GM23248 (cell line): ENCODE measurements at regions not wholly inside any gene's neighbourhood (a gene's known extent, or its start where the extent isn't known, plus 50 kb on each side); places are given as distances from the start of the nearest gene placed in this dataset.

ENCODE experiments used
- DNase-seq: peaks from one replicate; pipeline ENCODE4 v3.0.0-alpha.2; 2015
- H2AFZ ChIP-seq: fragments of 200-600 bp; sonication (generic); 2 replicates; pipeline ENCODE4 v1.6.1; 2016; ENCODE audit warnings: antibody characterized with exemption
- H3F3A ChIP-seq: fragments of 200-600 bp; sonication (generic); 2 replicates; pipeline ENCODE4 v1.6.1; 2016; ENCODE audit warnings: mild to moderate bottlenecking, antibody characterized with exemption, mixed run types; ENCODE audit not compliant: insufficient read depth
- H3K27ac ChIP-seq: fragments of 200-600 bp; sonication (generic); 2 replicates; pipeline ENCODE4 v1.5.1; 2016; ENCODE audit warnings: mild to moderate bottlenecking
- H3K27me3 ChIP-seq: fragments of 200-600 bp; sonication (generic); replicated peaks from 2 replicates; pipeline ENCODE4 v1.6.1; 2016; ENCODE audit warnings: mild to moderate bottlenecking; ENCODE audit not compliant: insufficient read depth
- H3K36me3 ChIP-seq: fragments of 200-600 bp; sonication (generic); 2 replicates; pipeline ENCODE4 v1.6.1; 2016; ENCODE audit warnings: low read depth, mild to moderate bottlenecking
- H3K4me1 ChIP-seq: fragments of 200-600 bp; sonication (generic); 2 replicates; pipeline ENCODE4 v1.6.1; 2016; ENCODE audit warnings: mild to moderate bottlenecking; ENCODE audit not compliant: insufficient read depth
- H3K4me2 ChIP-seq: fragments of 200-600 bp; sonication (generic); one replicate; pipeline ENCODE4 v1.6.1; 2016; ENCODE audit warnings: mild to moderate bottlenecking; ENCODE audit not compliant: unreplicated experiment
- H3K4me3 ChIP-seq: fragments of 200-600 bp; sonication (generic); 2 replicates; pipeline ENCODE4 v1.5.1; 2016; ENCODE audit warnings: mild to moderate bottlenecking
- H3K79me2 ChIP-seq: fragments of 200-600 bp; sonication (generic); 2 replicates; pipeline ENCODE4 v1.6.1; 2016; ENCODE audit warnings: mild to moderate bottlenecking; ENCODE audit not compliant: insufficient read depth
- H3K9ac ChIP-seq: fragments of 200-600 bp; sonication (generic); 2 replicates; pipeline ENCODE4 v1.6.1; 2016; ENCODE audit warnings: mild to moderate bottlenecking
- H3K9me2 ChIP-seq: fragments of 200-600 bp; sonication (generic); 2 replicates; pipeline ENCODE4 v1.6.1; 2016; ENCODE audit warnings: mixed run types, mild to moderate bottlenecking, moderate library complexity; ENCODE audit not compliant: insufficient read depth
- H3K9me3 ChIP-seq: fragments of 200-600 bp; sonication (generic); one replicate; pipeline ENCODE4 v1.6.1; 2017; ENCODE audit warnings: low read depth
- H4K20me1 ChIP-seq: fragments of 200-600 bp; sonication (generic); 2 replicates; pipeline ENCODE4 v1.6.0; 2016; ENCODE audit not compliant: insufficient read depth
- EZH2 ChIP-seq: fragments of 200-600 bp; sonication (generic); IDR thresholded peaks from 2 replicates; pipeline ENCODE4 v1.6.1; 2018; ENCODE audit warnings: antibody characterized with exemption, mild to moderate bottlenecking; ENCODE audit not compliant: insufficient read depth, poor library complexity, severe bottlenecking
- EZH2phosphoT487 ChIP-seq: fragments of 200-600 bp; sonication (generic); IDR thresholded peaks from 2 replicates; pipeline ENCODE4 v1.6.1; 2018; ENCODE audit warnings: antibody characterized with exemption, moderate library complexity, mild to moderate bottlenecking, low read depth; ENCODE audit not compliant: insufficient read depth
- WGBS, 2 experiments: methylation state at CpG; one replicate each; pipeline ENCODE4 v1.1.6; 2015 to 2017; ENCODE audit warnings: low lambda C conversion rate in 2 of 2, low coverage in 1 of 2; ENCODE audit errors: missing lambda C conversion rate in 2 of 2; 5-methylcytosine and 5-hydroxymethylcytosine counted together
- in situ Hi-C: fragments of 300-500 bp; cut with MboI; formaldehyde crosslinking; loops from 2 replicates; pipeline ENCODE4 v1.15.0; 2020

- Histone ChIP-seq H3K9ac (no peak overlapping the region), H3K36me3 (no peaks in the 10 kb centered on the region), H3F3A (no peaks in the 10 kb centered on the region), H2AFZ (no peak overlapping the region), H3K79me2 (no peaks in the 10 kb centered on the region), H4K20me1 (no peaks in the 10 kb centered on the region), H3K27me3 (peaks cover 8% of the 10 kb centered on the region), H3K9me3 (no peaks in the 10 kb centered on the region), H3K4me2 (no peak overlapping the region), H3K4me1 (no peaks in the 10 kb centered on the region), H3K9me2 (no peaks in the 10 kb centered on the region), H3K4me3 (no peak overlapping the region), H3K27ac (no peak overlapping the region)
- in situ Hi-C loops: no loop called here
- DNase-seq: no peak
- 59 to 71% methylated on average over 2 of the region's 2 CpGs for WGBS, 2 experiments
- TF ChIP-seq EZH2phosphoT487 (no peak), EZH2 (no peak)
Observed at GRCh38 chr15:48029642-48030041, 91.1 kb upstream of the SLC24A5 start.

DNA sequence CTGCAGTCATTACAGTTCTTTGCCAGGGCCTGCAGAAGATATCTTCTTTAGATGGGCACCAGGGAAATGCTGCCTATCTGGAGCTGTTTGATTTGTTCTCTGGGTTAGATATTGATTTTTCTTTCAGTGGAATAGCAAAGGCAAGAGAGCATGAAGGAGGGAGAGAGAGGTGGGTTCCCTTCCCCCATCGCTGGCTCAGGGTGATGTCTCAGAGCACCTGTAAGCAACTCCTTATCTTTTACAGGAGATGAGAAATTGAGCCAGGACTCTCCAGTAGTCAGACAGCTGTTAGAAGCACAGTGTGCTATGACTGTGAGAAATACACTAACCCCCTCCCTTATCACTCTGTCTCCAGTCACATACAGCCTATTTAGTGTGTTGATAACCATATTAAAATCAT, 89.3 kb upstream of the SLC24A5 start:
- Histone ChIP-seq H3K4me2 (no peak overlapping the region), H3K9ac (no peak overlapping the region), H3K27ac (no peak overlapping the region), H3K27me3 (peaks cover 8% of the 10 kb centered on the region), H3K9me2 (no peaks in the 10 kb centered on the region), H2AFZ (no peak overlapping the region), H3K79me2 (no peaks in the 10 kb centered on the region), H3K4me3 (no peak overlapping the region), H4K20me1 (no peaks in the 10 kb centered on the region), H3K36me3 (no peaks in the 10 kb centered on the region), H3F3A (no peaks in the 10 kb centered on the region), H3K9me3 (no peaks in the 10 kb centered on the region), H3K4me1 (no peaks in the 10 kb centered on the region)
- no peak for DNase-seq
- 38 to 52% methylated on average over 1 of the region's 1 CpG for WGBS, 2 experiments
- TF ChIP-seq EZH2 (no peak), EZH2phosphoT487 (no peak)
- in situ Hi-C loops: no loop called here

DNA sequence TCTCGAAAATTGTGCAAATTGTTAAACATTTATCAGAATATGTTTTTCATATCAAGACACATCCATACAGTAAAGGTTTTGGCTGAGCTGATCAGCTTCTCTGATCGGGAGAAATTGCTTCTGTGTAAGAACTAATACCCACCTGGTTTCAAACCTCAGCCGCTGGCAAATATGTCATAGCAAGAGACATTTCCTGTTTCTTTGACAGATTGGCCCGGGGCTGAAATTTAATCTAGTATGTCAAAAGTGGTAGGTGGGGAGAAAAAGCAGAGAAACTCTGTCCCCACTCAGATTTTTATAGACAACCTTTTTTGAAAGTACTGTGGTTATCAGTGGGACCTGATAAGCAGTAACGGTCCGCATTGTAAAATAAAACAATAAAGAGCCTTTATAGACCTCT, 88.8 kb upstream of the SLC24A5 start:
- no peak overlapping the region for H2AFZ ChIP-seq
- H3K9ac ChIP-seq: no peak overlapping the region
- H3K27me3 ChIP-seq: peaks cover 8% of the 10 kb centered on the region
- H3K9me3 ChIP-seq: no peaks in the 10 kb centered on the region
- TF ChIP-seq EZH2: no peak
- no peak for TF ChIP-seq EZH2phosphoT487
- H3K4me3 ChIP-seq: no peak overlapping the region
- H3K4me1 ChIP-seq: no peaks in the 10 kb centered on the region
- in situ Hi-C loops: no loop called here
- no peaks in the 10 kb centered on the region for H3K9me2 ChIP-seq
- H3K4me2 ChIP-seq: no peak overlapping the region
- H4K20me1 ChIP-seq: no peaks in the 10 kb centered on the region
- DNase-seq: no peak
- no peaks in the 10 kb centered on the region for H3K36me3 ChIP-seq
- no peak overlapping the region for H3K27ac ChIP-seq
- no peaks in the 10 kb centered on the region for H3F3A ChIP-seq
- no peaks in the 10 kb centered on the region for H3K79me2 ChIP-seq
- WGBS, 2 experiments: 27 to 29% methylated on average over 6 of the region's 6 CpGs

DNA sequence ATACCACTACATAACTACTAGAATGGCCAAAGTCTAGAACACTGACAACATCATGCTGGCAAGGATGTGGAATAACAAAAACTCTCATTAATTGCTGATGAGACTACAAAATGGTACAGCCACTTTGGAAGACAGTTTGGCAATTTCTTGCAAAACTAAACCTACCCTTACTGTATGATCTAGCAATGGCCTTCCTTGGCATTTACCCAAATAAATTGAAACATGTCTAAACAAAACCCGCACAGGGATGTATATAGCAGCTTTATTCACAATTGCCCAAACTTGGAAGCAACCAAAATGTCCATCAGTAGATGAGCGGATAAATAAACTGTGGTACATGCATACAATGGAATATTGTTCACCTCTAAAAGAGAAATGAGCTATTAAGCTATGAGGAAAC, 87.9 kb upstream of the SLC24A5 start:
- no peak for DNase-seq
- no peaks in the 10 kb centered on the region for H4K20me1 ChIP-seq
- H3K27me3 ChIP-seq: peaks cover 1% of the 10 kb centered on the region
- no peak overlapping the region for H3K4me2 ChIP-seq
- no peaks in the 10 kb centered on the region for H3K36me3 ChIP-seq
- no peak overlapping the region for H3K9ac ChIP-seq
- no peak overlapping the region for H2AFZ ChIP-seq
- no peak overlapping the region for H3K4me3 ChIP-seq
- no peaks in the 10 kb centered on the region for H3F3A ChIP-seq
- TF ChIP-seq EZH2phosphoT487: no peak
- no peak for TF ChIP-seq EZH2
- in situ Hi-C loops: no loop called here
- H3K4me1 ChIP-seq: no peaks in the 10 kb centered on the region
- no peak overlapping the region for H3K27ac ChIP-seq
- 31 to 58% methylated on average over 2 of the region's 2 CpGs for WGBS, 2 experiments
- no peaks in the 10 kb centered on the region for H3K79me2 ChIP-seq
- no peaks in the 10 kb centered on the region for H3K9me3 ChIP-seq
- no peaks in the 10 kb centered on the region for H3K9me2 ChIP-seq

DNA sequence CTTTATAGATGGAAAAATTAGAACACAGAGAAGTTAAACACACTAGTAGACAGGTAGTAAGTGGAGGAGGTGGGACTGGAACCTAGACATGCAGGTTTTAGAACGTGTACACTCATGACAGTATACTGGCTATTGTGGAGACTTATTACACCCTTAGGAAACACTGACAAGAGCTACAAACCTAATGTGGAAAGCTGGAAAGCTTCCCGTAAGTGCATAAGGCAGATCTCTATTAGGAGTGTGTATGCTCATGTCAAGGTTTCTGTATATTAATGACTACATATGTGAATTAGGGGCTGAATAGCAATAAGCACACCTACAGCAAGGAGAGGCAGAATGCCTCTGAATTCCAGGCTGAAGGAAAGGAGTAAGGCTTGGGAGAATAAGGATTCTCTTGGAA, 82.6 kb upstream of the SLC24A5 start:
- Histone ChIP-seq H3K9me3 (no peaks in the 10 kb centered on the region), H3K4me2 (no peak overlapping the region), H3K27me3 (no peaks in the 10 kb centered on the region), H3K27ac (no peak overlapping the region), H3K9me2 (no peaks in the 10 kb centered on the region), H3K4me3 (no peak overlapping the region), H3K9ac (no peak overlapping the region), H3F3A (no peaks in the 10 kb centered on the region), H2AFZ (no peak overlapping the region), H3K79me2 (no peaks in the 10 kb centered on the region), H3K4me1 (no peaks in the 10 kb centered on the region), H3K36me3 (no peaks in the 10 kb centered on the region), H4K20me1 (no peaks in the 10 kb centered on the region)
- no peak for DNase-seq
- in situ Hi-C loops: no loop called here
- 29 to 39% methylated on average over 2 of the region's 2 CpGs for WGBS, 2 experiments
- no peak for TF ChIP-seq EZH2phosphoT487
